ENCODE measurements at regions not wholly inside any gene's neighbourhood (a gene's known extent, or its start where the extent isn't known, plus 50 kb on each side); places are given as distances from the start of the nearest gene placed in this dataset.

GRCh38 chrX:131918839-131919238 lies 104.3 kb upstream of the STK26 start:
- TF ChIP-seq POLR2A (IDR thresholded peaks at IDR 0.05; ENCODE audit: extremely low read depth, insufficient read length) = no peak
- TF ChIP-seq, protein P1, sequence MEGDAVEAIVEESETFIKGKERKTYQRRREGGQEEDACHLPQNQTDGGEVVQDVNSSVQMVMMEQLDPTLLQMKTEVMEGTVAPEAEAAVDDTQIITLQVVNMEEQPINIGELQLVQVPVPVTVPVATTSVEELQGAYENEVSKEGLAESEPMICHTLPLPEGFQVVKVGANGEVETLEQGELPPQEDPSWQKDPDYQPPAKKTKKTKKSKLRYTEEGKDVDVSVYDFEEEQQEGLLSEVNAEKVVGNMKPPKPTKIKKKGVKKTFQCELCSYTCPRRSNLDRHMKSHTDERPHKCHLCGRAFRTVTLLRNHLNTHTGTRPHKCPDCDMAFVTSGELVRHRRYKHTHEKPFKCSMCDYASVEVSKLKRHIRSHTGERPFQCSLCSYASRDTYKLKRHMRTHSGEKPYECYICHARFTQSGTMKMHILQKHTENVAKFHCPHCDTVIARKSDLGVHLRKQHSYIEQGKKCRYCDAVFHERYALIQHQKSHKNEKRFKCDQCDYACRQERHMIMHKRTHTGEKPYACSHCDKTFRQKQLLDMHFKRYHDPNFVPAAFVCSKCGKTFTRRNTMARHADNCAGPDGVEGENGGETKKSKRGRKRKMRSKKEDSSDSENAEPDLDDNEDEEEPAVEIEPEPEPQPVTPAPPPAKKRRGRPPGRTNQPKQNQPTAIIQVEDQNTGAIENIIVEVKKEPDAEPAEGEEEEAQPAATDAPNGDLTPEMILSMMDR (IDR thresholded peaks at IDR 0.05; ENCODE audit: low read depth, low read length) = no peak

Measured in NB4 (cell line).